Urothelium cell line (cell line): ENCODE measurements at regions not wholly inside any gene's neighbourhood (a gene's known extent, or its start where the extent isn't known, plus 50 kb on each side); places are given as distances from the start of the nearest gene placed in this dataset.
"Not testable (repeated sequence)": the region's sequence is repeated elsewhere in the genome, so short reads cannot be mapped to it uniquely, and the experiment has no call there.

ENCODE experiments used
- DNase-seq: peaks from one replicate; pipeline ENCODE4 v3.0.0; 2011; ENCODE audit warnings: low spot score, mixed read lengths
- FAIRE-seq: peaks from 2 replicates; lab custom pipeline; 2011; peaks lifted over from hg19 to GRCh38; lab: Jason Lieb, UNC

DNA sequence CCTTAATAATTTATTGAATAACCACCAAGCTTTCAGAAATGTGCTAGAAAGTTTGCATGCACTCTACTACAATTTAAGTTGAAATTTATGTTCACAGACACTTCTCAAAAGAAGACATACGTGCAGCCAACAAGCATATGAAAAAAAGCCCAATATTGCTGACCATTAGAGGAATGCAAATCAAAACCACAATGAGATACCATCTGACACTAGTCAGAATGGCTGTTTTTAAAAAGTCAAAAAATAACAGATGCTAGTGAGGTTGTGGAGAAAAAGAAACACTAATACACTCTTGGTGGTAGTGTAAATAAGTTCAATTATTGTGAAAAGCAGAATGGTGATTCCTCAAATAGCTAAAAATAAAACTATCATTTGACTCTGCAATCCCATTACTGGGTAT, 308.8 kb upstream of the PCDH9 start:
- DNase-seq (no peak), FAIRE-seq (no peak)

DNA sequence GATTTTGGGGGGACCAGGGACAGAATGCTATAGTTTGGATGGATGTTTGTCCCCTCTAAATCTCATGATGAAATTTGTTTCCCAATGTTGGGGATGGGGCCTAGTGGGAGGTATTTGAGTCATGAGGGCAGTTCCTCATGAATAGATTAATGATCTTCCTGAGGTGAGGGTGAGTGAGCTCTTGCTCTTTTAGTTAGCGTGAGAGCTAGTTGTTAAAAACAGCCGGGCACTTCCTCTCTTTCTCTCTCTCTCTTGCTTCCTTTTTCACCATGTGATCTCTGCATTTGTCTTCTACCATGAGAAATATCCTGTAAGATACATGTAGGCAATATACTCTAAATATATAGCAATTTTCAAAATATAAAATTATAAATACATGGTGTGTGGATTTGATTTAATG, 290.8 kb upstream of the PCDH9 start:
- DNase-seq, result no peak
- FAIRE-seq, result no peak

GRCh38 chr13:67519356-67519755, 289.2 kb upstream of the PCDH9 start:
- FAIRE-seq (no peak), DNase-seq (no peak)

DNA sequence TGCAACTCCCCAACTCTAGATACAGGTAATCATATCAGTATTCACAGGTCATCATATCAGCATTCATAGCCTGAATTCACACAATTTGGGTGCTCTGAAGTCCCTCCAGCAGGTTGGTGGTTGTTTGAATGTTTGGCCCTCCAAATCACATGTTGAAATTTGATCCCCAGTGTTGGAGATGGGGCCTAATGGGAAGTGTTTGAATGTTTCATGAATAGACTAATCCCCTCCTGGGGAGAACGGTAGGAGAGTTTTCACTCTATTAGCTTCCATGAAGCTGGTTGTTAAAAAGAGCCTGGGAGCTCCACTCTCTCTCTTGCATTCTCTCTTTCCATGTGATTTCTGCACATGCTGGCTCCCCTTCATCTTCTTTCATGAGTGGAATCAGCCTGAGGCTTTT, 288.6 kb upstream of the PCDH9 start:
- DNase-seq, result no peak
- no peak for FAIRE-seq

GRCh38 chr13:67515895-67516294, 285.8 kb upstream of the PCDH9 start:
- FAIRE-seq (no peak), DNase-seq (no peak)

DNA sequence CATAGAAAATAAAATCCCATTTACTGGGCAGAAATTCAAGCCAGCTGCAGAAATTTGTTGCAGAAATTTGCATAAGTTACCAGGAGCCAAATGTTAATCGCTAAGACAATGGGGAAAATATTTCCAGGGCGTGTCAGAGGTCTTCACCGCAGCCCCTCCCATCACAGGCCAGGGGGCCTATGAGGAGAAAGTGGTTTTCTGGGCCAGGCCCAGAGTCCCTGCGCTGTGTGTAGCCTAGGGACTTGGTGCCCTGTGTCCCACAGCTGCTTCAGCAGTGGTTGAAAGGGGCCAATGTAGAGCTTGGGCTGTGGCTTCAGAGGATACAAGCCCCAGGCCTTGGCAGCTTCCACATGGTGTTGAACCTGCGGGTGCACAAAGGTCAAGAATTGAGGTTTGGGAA, 278.9 kb upstream of the PCDH9 start:
- no peak for FAIRE-seq
- DNase-seq, result no peak

DNA sequence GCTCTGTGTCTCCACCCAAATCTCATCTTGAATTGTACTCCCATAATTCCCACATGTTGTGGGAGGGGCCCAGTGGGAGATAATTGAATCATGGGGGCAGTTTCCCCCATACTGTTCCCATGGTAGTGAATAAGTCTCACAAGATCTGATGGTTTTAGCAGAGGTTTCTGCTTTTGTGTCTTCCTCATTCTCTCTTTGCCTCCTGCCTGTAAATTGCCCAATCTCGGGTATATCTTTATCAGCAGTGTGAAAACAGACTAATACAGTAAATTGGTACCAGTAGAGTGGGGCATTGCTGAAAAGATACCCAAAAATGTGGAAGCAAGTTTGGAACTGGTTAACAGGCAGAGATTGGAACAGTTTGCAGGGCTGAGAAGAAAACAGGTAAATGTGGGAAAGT, 278.1 kb upstream of the PCDH9 start:
- not testable (repeated sequence) for FAIRE-seq, DNase-seq

DNA sequence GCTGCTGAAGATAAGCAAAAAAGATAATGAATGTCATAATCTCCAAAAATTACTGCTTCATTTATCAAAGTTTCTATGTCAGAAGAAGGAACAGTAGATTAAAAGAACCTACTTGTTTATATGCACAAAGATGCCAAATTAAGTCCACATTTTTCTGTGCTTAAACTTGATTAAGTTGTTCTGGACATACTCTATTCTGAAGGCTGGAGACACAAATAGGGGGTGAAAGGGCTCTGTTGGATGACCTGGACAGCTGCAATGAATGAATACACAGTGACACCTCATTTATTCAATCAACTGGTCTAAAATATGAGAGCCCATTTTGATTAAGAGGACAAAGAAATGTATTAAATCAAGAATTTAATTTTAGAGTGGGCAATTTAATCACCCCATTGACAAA, 276.3 kb upstream of the PCDH9 start:
- DNase-seq (no peak), FAIRE-seq (no peak)

- FAIRE-seq (no peak), DNase-seq (no peak)
Measured at GRCh38 chr13:67505376-67505775, 275.2 kb upstream of the PCDH9 start.

- DNase-seq, result no peak
Measured at GRCh38 chr13:67498948-67499347, 268.8 kb upstream of the PCDH9 start.

GRCh38 chr13:67493835-67494234, 263.7 kb upstream of the PCDH9 start:
- DNase-seq (no peak), FAIRE-seq (no peak)

More at GRCh38 chr13:67498948-67499347, 268.8 kb upstream of the PCDH9 start:
- FAIRE-seq, result no peak

DNA sequence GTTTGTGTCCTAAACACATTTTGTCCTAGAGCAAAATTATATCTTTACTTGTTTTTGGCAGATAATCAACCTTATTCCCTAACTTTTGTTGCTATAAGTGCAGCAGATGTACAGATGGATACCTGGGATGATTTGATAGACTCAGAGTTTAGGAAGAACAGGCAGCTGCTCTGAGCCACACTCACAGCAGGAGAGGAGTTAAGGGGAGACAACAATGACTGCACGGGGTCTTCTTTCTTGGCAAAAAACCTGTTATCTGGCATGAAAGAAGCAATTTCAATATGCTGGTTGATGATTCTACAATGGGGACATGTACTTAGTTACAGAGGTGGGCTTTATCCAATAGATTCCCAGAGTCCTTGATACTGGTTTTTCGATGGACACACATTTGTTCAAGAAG, 258.9 kb upstream of the PCDH9 start:
- DNase-seq, result no peak
- no peak for FAIRE-seq

GRCh38 chr13:67481445-67481844, 251.3 kb upstream of the PCDH9 start:
- DNase-seq (no peak), FAIRE-seq (no peak)

DNA sequence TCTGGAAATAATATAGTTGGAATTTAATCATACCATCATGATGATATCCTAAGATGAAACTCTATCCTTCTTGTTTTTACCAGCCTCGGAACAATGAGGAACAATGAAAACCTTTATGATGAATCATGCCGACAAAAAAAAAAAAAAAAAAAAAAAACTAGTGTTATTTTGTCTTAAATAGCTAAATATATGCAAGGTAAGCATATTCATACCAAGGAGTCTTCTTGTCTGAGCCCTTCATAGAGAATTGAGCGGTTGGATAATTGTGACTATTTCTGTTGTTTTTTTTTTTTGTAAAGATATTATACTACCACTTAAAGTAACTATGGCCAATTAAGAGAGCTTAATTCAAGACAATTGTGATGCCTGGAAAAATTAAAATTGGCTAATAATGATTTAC, 244.0 kb upstream of the PCDH9 start:
- DNase-seq, result peak; percentile 2
- FAIRE-seq, result no peak

DNA sequence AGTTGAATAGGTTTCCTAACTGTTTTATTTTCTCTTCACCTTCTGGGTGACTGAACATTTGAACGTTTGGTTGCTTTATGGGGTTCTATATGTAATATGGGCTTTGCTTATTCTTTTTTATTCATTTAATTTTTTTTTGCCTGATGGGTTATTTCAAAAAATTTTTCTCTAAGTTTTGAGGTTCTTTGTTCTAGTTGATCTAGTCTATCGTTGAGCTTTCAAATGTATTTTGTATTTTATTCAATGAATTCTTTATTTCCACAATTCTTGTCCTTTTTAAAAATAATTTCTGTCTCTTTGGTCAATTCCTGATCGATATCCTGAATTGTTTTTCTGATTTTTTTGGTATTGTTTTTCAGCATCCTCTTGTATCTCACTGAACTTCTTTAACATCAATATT, 239.5 kb upstream of the PCDH9 start:
- FAIRE-seq (no peak), DNase-seq (no peak)

DNA sequence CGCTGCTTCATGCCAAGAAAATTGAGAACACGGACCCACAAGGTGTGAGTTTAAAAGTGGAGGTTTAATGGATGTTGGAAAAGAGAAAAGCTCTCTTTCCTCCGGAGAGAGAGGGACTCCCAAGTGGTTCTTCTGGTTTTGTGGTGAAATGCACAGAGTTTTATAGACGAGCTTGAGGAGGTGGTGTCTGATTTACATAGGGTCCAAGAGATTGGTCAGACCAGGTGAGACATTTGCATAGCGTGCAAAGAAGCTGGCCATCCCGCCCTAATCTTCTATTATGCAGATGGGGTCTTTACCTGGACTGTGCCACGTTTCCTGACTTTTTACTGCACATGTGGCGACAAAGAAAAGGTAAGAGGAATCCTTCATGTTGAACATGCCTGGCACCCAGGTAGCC, 236.4 kb upstream of the PCDH9 start:
- FAIRE-seq (no peak), DNase-seq (no peak)

DNA sequence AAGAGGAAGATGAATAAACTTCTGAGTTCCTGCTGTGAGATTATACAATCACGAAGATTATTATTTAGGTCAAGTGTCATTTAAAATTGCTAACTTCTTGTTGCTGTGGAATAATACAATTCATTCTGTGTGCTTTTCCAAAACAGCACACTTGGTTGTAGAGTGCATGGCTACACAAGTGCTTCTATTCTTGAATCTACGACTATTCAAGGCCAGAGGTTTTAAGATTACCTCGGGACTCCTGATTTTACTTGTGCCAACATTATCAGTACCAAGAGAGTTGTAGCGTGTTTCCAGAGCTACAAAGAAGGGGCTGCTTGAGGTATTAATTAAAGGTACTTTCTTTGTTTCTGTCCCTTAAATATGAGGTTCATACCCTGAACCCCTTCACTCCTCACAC, 234.0 kb upstream of the PCDH9 start:
- no peak for FAIRE-seq
- DNase-seq, result no peak

DNA sequence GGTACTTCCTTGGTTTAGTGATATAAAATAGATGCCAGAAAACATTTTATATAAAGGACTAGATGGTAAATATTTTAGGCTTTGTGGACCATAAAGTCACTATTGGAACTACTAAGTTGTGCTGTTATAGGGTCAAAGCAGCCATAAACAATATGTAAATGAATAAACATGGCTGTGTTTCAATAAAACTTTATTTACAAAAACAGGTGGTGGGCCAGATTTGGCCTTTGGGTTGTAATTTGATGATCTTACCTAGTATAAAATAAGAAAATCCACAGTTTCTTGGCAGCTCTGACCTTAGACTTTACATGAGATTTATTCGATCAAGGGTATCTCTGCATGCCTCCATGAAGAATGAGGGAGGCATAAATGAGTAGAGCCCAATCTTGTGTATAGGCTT, 232.0 kb upstream of the PCDH9 start:
- no peak for FAIRE-seq
- no peak for DNase-seq

GRCh38 chr13:67452526-67452925, 222.4 kb upstream of the PCDH9 start:
- not testable (repeated sequence) for FAIRE-seq, DNase-seq

- DNase-seq, result no peak
- FAIRE-seq, result no peak
Measured at GRCh38 chr13:67445436-67445835, 215.3 kb upstream of the PCDH9 start.

DNA sequence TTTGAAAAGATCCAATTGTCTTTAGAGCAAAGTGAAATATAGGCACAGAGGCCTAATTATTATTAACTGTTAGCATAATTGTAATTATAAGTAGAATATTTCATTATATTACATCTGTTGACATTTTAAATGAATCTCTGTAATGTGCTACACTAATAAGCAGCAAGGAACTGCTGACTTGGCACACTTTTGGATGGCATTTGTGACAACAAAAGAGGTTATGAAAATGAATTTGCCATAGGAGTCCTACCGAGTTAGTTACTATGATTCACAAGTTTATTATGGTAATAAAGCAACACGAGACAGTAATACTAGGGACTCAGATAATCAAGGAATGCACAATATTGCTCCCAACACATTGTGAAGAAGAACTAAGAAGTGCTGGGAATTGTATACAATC, 213.8 kb upstream of the PCDH9 start:
- DNase-seq, result no peak
- FAIRE-seq, result no peak

GRCh38 chr13:67440236-67440975, 210.3 kb upstream of the PCDH9 start:
- DNase-seq (no peak), FAIRE-seq (no peak)

DNA sequence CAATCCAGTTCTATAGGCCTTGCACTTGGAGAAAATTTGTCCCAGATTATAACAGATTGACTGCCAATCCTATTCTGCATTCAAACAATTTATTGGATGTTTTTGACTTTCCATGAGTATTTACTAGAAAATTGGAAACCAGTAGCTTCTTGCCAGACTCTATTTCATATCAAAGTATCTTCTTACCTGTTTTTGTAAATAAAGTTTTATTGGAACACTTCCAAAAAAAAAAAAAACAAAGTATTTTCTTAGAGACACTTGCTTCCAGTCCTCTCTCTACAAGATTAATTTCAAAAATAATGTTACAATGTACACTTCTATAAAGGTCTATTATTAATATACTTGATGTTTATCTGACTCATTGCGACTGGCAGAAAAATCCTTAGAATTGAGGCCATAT, 209.2 kb upstream of the PCDH9 start:
- DNase-seq (no peak), FAIRE-seq (no peak)
